ENCODE measurements at regions not wholly inside any gene's neighbourhood (a gene's known extent, or its start where the extent isn't known, plus 50 kb on each side); places are given as distances from the start of the nearest gene placed in this dataset.

GRCh38 chr1:29383746-29384371 is 147.5 kb downstream of the PTPRU start:
- no peak for ATAC-seq

- ATAC-seq, result no peak
These were observed 146.8 kb downstream of the PTPRU start for GRCh38 chr1:29382851-29383745.

DNA sequence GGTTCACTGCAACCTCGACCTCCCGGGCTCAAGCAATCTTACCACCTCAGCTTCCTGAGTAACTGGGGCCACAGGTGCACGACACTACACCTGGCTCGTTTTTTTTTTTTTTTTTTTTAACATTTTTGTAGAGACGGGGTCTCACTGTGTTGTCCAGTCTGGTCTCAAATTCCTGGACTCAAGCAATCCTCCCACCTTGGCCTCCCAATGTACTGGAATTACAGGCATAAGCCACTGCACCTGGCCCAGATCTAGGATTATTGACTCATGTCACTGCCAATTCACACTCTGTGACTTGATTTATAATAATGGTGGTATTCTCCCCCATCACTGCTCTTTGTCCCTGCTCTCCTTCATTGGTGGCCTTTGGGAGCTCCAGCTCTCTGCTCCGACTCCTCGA is 145.1 kb downstream of the PTPRU start:
- ATAC-seq, result no peak

DNA sequence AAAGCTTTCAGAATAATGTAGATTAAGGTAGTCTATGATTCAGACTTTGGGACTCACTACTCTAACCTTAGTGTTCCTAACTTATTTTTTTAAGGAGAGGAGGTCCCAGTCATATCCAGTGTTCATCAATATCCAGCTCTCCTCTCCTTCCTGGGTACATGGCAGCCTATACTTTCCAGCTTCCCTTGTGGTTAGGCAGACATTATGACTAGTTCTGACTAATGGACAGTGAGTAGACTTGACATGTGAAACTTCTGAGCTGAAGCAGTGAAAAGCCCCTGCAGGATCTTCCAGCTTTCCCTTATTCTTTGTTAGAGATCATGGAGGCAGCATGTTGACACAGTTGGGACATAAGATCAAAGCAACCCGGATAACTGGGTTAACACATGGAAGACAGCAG is 144.2 kb downstream of the PTPRU start:
- no peak for ATAC-seq

DNA sequence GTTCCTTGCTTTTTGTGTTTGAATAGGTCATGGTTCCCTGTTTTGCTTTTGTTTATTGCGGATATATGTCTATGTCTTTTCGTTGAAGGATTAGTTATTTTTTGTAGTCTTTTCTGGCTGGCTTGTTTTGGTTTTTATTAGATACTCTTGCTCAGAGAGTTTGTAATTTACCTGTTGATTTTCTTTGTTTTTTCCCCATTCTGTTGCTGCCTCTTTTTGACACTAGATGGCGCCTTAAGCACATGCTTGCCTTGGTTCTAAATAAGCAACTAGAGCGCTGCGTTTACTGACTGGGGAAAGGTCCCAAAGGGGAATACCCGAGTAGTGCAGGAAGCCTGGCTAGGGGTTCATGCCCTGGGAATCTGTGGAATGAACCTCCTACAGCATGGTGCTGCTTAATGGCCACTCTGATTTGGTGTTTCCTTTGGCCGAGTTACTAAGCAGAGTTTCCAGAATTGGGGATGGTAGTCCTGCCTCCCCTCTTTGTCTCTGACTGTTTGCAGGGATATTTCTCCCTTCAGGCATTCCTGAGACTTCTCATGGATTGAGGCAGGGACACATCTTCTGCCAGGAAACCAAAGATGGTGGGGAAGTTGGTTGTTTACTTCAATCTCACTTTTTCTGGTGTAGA is 143.2 kb downstream of the PTPRU start:
- no peak for ATAC-seq

Data from activated CD4-positive, CD25-positive, alpha-beta regulatory T cell treated with anti-CD3 and anti-CD28 coated beads, Interleukin-2, amount 50 U/mL, for 24 hours (primary cell).